Esophagus muscularis mucosa (tissue), 3 donors: ENCODE measurements at regions not wholly inside any gene's neighbourhood (a gene's known extent, or its start where the extent isn't known, plus 50 kb on each side); places are given as distances from the start of the nearest gene placed in this dataset.

Source experiments
- CTCF ChIP-seq, 3 experiments: fragments of 200-600 bp in 2 of 3; fragments of 450-650 bp in 1 of 3; sonication (generic) in 2 of 3; IDR thresholded peaks; one replicate each; pipeline ENCODE4 v1.5.1; 2017 to 2019; ENCODE audit warnings: antibody characterized with exemption in 3 of 3, mild to moderate bottlenecking in 2 of 3, moderate library complexity in 1 of 3
- POLR2A ChIP-seq: fragments of 450-650 bp; IDR thresholded peaks from one replicate; pipeline ENCODE4 v1.6.1; 2017; ENCODE audit warnings: antibody characterized with exemption, moderate library complexity, mild to moderate bottlenecking, low read depth
- POLR2AphosphoS5 ChIP-seq, 2 donors: sonication (generic); formaldehyde crosslinking; IDR thresholded peaks; one replicate each; pipeline ENCODE4 v1.6.1; 2017; ENCODE audit warnings: antibody characterized with exemption in 2 of 2

GRCh38 chr2:191773136-191773535 lies 73.8 kb downstream of the CAVIN2 start:
- no peak for TF ChIP-seq CTCF (IDR thresholded peaks at IDR 0.05)
- TF ChIP-seq POLR2AphosphoS5 (IDR thresholded peaks at IDR 0.05), result no peak
- TF ChIP-seq POLR2A, result no peak
